OCI-LY1 (cell line): ENCODE measurements at regions not wholly inside any gene's neighbourhood (a gene's known extent, or its start where the extent isn't known, plus 50 kb on each side); places are given as distances from the start of the nearest gene placed in this dataset.

ENCODE experiments used
- H2AFZ ChIP-seq: fragments of 200-600 bp; sonication (generic), shearing (Covaris generic); 2 replicates; pipeline ENCODE4 v1.6.0; 2014; ENCODE audit warnings: antibody characterized with exemption, mild to moderate bottlenecking, low read length
- H3F3A ChIP-seq: fragments of 200-600 bp; sonication (generic), shearing (Covaris generic); 2 replicates; pipeline ENCODE4 v1.6.0; 2014; ENCODE audit warnings: mild to moderate bottlenecking, antibody characterized with exemption, low read length, moderate library complexity; ENCODE audit not compliant: insufficient read depth
- H3K27ac ChIP-seq: fragments of 200-600 bp; sonication (generic); 2 replicates; pipeline ENCODE4 v1.5.1; 2014; ENCODE audit warnings: low read length, mixed run types, mild to moderate bottlenecking, low read depth; ENCODE audit not compliant: poor library complexity, severe bottlenecking
- H3K27me3 ChIP-seq: fragments of 200-600 bp; sonication (generic); 2 replicates; pipeline ENCODE4 v1.6.0; 2014; ENCODE audit warnings: antibody characterized with exemption, mild to moderate bottlenecking, low read length, moderate library complexity; ENCODE audit not compliant: insufficient read depth
- H3K36me3 ChIP-seq: fragments of 200-600 bp; sonication (generic); 2 replicates; pipeline ENCODE4 v1.6.1; 2014; ENCODE audit warnings: mild to moderate bottlenecking, antibody characterized with exemption, low read length, moderate library complexity, mixed read lengths; ENCODE audit not compliant: insufficient read depth
- H3K4me1 ChIP-seq: fragments of 200-600 bp; sonication (generic); 2 replicates; pipeline ENCODE4 v1.5.1; 2014; ENCODE audit warnings: mild to moderate bottlenecking, low read length, moderate library complexity; ENCODE audit not compliant: insufficient read depth, severe bottlenecking
- H3K4me2 ChIP-seq: fragments of 200-600 bp; sonication (generic), shearing (Covaris generic); 2 replicates; pipeline ENCODE4 v1.6.1; 2014; ENCODE audit warnings: low read length
- H3K4me3 ChIP-seq: fragments of 200-600 bp; sonication (generic); 2 replicates; pipeline ENCODE4 v1.5.1; 2014; ENCODE audit warnings: low read length, low read depth, mild to moderate bottlenecking, mixed read lengths; ENCODE audit not compliant: poor library complexity, severe bottlenecking
- H3K79me2 ChIP-seq: fragments of 200-600 bp; shearing (Covaris generic); 2 replicates; pipeline ENCODE4 v1.6.1; 2016; ENCODE audit warnings: mixed run types, low read length, mixed read lengths; ENCODE audit not compliant: insufficient read depth
- H3K9ac ChIP-seq: fragments of 200-600 bp; sonication (generic), shearing (Covaris generic); 2 replicates; pipeline ENCODE4 v1.6.1; 2014; ENCODE audit warnings: mild to moderate bottlenecking, low read length, mixed read lengths
- H3K9me2 ChIP-seq: fragments of 200-600 bp; sonication (generic), shearing (Covaris generic); 2 replicates; pipeline ENCODE4 v1.6.1; 2014; ENCODE audit warnings: low read depth, mild to moderate bottlenecking, low read length, mixed read lengths
- H3K9me3 ChIP-seq: fragments of 200-600 bp; shearing (Covaris generic); 2 replicates; pipeline ENCODE4 v1.6.1; 2014; ENCODE audit warnings: low read length, mixed read lengths
- H4K20me1 ChIP-seq: fragments of 200-600 bp; sonication (generic), shearing (Covaris generic); 2 replicates; pipeline ENCODE4 v1.6.0; 2016; ENCODE audit warnings: mild to moderate bottlenecking, low read length; ENCODE audit not compliant: insufficient read depth
- EZH2 ChIP-seq: fragments of 200-600 bp; sonication (generic), shearing (Covaris generic); IDR thresholded peaks from 2 replicates; pipeline ENCODE4 v1.8.0; 2017; ENCODE audit warnings: borderline replicate concordance, mixed run types, mild to moderate bottlenecking, antibody characterized with exemption, low read length, moderate library complexity, mixed read lengths
- TF ChIP-seq, protein P1 (sequence below): fragments of 200-600 bp; sonication (generic), shearing (Covaris generic); IDR thresholded peaks from 2 replicates; pipeline ENCODE4 v1.5.1; 2017; ENCODE audit warnings: mild to moderate bottlenecking, antibody characterized with exemption, low read length, moderate library complexity, mixed read lengths

DNA sequence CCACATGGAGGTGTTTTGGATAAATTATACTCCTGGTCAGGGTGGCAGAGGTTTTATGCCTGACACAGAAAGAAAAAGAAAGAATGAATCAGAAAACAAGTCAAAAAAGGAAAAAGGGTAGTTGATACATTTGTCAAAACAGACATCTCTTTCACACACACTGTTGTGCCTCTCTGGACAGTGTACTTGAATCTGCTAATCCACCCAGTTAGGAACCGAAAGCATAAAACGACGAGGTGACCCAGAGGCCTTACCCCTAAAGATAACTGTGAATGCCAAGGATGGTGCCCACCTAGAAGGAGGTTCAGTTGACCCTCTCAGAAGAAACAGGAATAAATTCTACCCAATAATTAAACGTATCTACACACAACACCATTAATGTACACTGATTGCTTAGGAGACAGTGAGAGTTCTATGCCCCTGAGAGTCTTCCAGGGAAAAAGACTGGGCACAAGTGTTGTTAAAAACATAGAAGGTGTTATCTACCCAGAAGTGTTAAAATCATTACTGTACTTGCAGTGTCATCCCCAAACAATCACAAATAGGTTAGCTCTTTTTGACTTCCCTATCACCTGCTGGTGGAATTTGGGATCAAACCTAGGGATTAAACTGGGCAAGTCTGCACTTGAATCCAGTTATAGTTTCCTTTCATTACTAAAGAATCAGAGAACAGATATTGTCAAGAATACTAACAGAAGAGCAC is 123.2 kb upstream of the DNAJC10 start:
- Histone ChIP-seq H3K79me2 (no peaks in the 10 kb centered on the region; the same call in 1 of the 2 replicates), H3K9ac (no peak overlapping the region), H3K27ac (no peak overlapping the region), H3K27me3 (no peaks in the 10 kb centered on the region), H3K9me3 (no peaks in the 10 kb centered on the region), H2AFZ (no peak overlapping the region), H3K9me2 (no peaks in the 10 kb centered on the region), H4K20me1 (no peaks in the 10 kb centered on the region), H3K4me3 (no peak overlapping the region), H3K4me1 (no peaks in the 10 kb centered on the region), H3K4me2 (no peak overlapping the region), H3K36me3 (no peaks in the 10 kb centered on the region), H3F3A (no peaks in the 10 kb centered on the region)
- TF ChIP-seq, protein P1, sequence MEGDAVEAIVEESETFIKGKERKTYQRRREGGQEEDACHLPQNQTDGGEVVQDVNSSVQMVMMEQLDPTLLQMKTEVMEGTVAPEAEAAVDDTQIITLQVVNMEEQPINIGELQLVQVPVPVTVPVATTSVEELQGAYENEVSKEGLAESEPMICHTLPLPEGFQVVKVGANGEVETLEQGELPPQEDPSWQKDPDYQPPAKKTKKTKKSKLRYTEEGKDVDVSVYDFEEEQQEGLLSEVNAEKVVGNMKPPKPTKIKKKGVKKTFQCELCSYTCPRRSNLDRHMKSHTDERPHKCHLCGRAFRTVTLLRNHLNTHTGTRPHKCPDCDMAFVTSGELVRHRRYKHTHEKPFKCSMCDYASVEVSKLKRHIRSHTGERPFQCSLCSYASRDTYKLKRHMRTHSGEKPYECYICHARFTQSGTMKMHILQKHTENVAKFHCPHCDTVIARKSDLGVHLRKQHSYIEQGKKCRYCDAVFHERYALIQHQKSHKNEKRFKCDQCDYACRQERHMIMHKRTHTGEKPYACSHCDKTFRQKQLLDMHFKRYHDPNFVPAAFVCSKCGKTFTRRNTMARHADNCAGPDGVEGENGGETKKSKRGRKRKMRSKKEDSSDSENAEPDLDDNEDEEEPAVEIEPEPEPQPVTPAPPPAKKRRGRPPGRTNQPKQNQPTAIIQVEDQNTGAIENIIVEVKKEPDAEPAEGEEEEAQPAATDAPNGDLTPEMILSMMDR = no peak
- TF ChIP-seq EZH2 = no peak

DNA sequence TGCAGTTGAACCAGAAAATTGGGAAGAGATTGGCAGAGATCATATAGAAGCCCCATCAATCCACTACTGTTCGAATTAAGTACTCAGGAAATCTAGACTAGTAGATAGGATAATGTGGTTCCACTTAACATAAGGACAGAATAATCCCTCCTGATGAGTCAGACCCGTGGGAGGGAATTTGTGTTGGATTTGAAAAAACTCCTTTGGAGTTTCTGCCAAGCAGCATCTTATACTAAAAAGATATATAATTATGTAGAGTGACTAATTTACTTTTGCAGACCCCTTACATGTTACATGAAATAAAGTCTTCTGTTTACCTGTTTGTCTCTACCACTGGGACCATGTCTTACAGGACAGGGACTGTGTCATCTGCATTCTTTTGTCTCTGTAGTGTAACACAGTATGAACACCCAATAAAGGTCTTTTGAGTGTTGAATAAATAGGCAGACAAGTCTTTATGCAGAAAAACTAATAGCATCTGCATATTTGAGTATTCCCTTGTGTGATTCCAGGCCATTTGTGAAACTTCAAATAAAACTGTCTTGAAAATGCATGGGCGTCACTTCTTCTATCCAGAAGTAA is 122.6 kb upstream of the DNAJC10 start:
- H3K79me2 ChIP-seq = no peaks in the 10 kb centered on the region; the same call in 1 of the 2 replicates

DNA sequence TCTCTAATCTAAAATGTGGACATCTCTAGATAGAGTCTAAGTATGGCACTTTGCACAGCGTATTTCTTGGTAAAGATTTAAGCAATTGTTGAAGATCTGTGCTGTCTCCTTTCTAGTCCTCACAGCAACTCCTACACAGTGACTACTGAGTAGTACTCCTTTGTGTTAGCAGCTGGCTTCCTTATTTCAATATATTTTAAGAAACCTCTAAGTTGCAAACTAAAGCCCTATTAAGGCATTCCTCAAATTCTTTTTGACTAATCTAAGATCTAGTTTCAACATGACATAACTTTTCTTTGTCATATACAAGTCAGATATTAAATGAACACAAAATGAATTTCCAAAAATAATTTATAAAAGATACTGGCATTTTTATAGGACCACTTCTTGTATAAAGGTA is 121.8 kb upstream of the DNAJC10 start:
- H3K4me2 ChIP-seq = no peak overlapping the region
- H2AFZ ChIP-seq = no peak overlapping the region
- H3K9me2 ChIP-seq = no peaks in the 10 kb centered on the region
- H3K9me3 ChIP-seq = no peaks in the 10 kb centered on the region
- no peaks in the 10 kb centered on the region for H3K4me1 ChIP-seq
- no peak overlapping the region for H3K27ac ChIP-seq
- H4K20me1 ChIP-seq = no peaks in the 10 kb centered on the region
- H3K36me3 ChIP-seq = no peaks in the 10 kb centered on the region
- H3F3A ChIP-seq = no peaks in the 10 kb centered on the region
- H3K79me2 ChIP-seq = no peaks in the 10 kb centered on the region; the same call in 1 of the 2 replicates
- no peak overlapping the region for H3K4me3 ChIP-seq
- no peak for TF ChIP-seq EZH2
- TF ChIP-seq, protein P1 = no peak
- no peaks in the 10 kb centered on the region for H3K27me3 ChIP-seq
- no peak overlapping the region for H3K9ac ChIP-seq

More for the DNA sequence above, 122.6 kb upstream of the DNAJC10 start:
- TF ChIP-seq, protein P1 = no peak
- no peak for TF ChIP-seq EZH2
- no peaks in the 10 kb centered on the region for H3K4me1 ChIP-seq
- H3K27me3 ChIP-seq = no peaks in the 10 kb centered on the region
- no peak overlapping the region for H3K9ac ChIP-seq
- H4K20me1 ChIP-seq = no peaks in the 10 kb centered on the region
- H3K27ac ChIP-seq = no peak overlapping the region
- no peaks in the 10 kb centered on the region for H3K36me3 ChIP-seq
- no peaks in the 10 kb centered on the region for H3K9me3 ChIP-seq
- H3F3A ChIP-seq = no peaks in the 10 kb centered on the region
- no peak overlapping the region for H3K4me2 ChIP-seq
- no peak overlapping the region for H3K4me3 ChIP-seq
- H3K9me2 ChIP-seq = no peaks in the 10 kb centered on the region
- no peak overlapping the region for H2AFZ ChIP-seq
